HEK293 (cell line): ENCODE measurements at regions not wholly inside any gene's neighbourhood (a gene's known extent, or its start where the extent isn't known, plus 50 kb on each side); places are given as distances from the start of the nearest gene placed in this dataset.

Experiments used
- CTCF ChIA-PET: fragments of 350-600 bp; formaldehyde crosslinking; extraction: SDS; loops from one replicate; lab custom pipeline; 2021; ENCODE audit warnings: antibody characterized with exemption; lab: Yijun Ruan, JAX
- POLR2A ChIA-PET: fragments of 300-600 bp; formaldehyde crosslinking; extraction: SDS; loops from one replicate; lab custom pipeline; 2020; ENCODE audit warnings: antibody characterized with exemption, inconsistent platforms; lab: Yijun Ruan, JAX
- H3K27ac ChIP-seq: fragments of 200-500 bp; sonication (Bioruptor generic); 2 replicates; pipeline ENCODE4 v1.5.1; 2014; ENCODE audit warnings: low read depth, low read length, control low read depth, inconsistent platforms; ENCODE audit errors: extremely low read depth
- H3K36me3 ChIP-seq, 2 experiments: fragments of 200-500 bp in 1 of 2; sonication (Bioruptor generic) in 1 of 2; 1 replicate in 1 of 2; 2 replicates in 1 of 2; pipeline ENCODE4 v1.5.1; 2014 to 2017; ENCODE audit warnings: inconsistent platforms in 2 of 2, low read length in 2 of 2; ENCODE audit not compliant: control insufficient read depth in 2 of 2, insufficient read depth in 1 of 2
- H3K4me1 ChIP-seq: fragments of 200-500 bp; sonication (Bioruptor generic); 2 replicates; pipeline ENCODE4 v1.5.1; 2014; ENCODE audit warnings: mild to moderate bottlenecking, low read length, inconsistent platforms; ENCODE audit not compliant: control insufficient read depth, insufficient read depth
- H3K4me3 ChIP-seq: 2 replicates; pipeline ENCODE4 v1.5.1; 2011; ENCODE audit warnings: low read depth, mild to moderate bottlenecking, control low read depth, low read length, moderate library complexity
- H3K9me3 ChIP-seq: fragments of 200-500 bp; sonication (Bioruptor generic); 2 replicates; pipeline ENCODE4 v1.5.1; 2014; ENCODE audit warnings: low read depth, low read length, inconsistent platforms; ENCODE audit not compliant: control insufficient read depth, insufficient read depth
- BCL11B ChIP-seq: fragments of 450-650 bp; formaldehyde crosslinking; IDR thresholded peaks from 2 replicates; pipeline ENCODE4 v1.5.1; 2016; ENCODE audit warnings: low read depth, missing biosample characterization, missing genetic modification characterization
- FEZF1 ChIP-seq: fragments of 450-650 bp; formaldehyde crosslinking; IDR thresholded peaks from 2 replicates; pipeline ENCODE4 v1.5.1; 2016; ENCODE audit warnings: missing biosample characterization, missing genetic modification characterization
- GFI1B ChIP-seq: fragments of 450-650 bp; formaldehyde crosslinking; IDR thresholded peaks from 2 replicates; pipeline ENCODE4 v1.5.1; 2016; ENCODE audit warnings: missing biosample characterization, missing genetic modification characterization
- GLIS2 ChIP-seq: fragments of 450-650 bp; formaldehyde crosslinking; IDR thresholded peaks from 2 replicates; pipeline ENCODE4 v1.5.1; 2016; ENCODE audit warnings: missing biosample characterization, missing genetic modification characterization
- KLF16 ChIP-seq: fragments of 450-650 bp; formaldehyde crosslinking; IDR thresholded peaks from 2 replicates; pipeline ENCODE4 v1.5.1; 2017; ENCODE audit warnings: missing biosample characterization, missing genetic modification characterization
- KLF8 ChIP-seq: fragments of 450-650 bp; formaldehyde crosslinking; IDR thresholded peaks from 2 replicates; pipeline ENCODE4 v1.5.1; 2016; ENCODE audit warnings: missing biosample characterization, missing genetic modification characterization
- PRDM1 ChIP-seq: fragments of 450-650 bp; formaldehyde crosslinking; IDR thresholded peaks from 2 replicates; pipeline ENCODE4; 2016; ENCODE audit warnings: missing biosample characterization, missing genetic modification characterization
- SCRT2 ChIP-seq: fragments of 450-650 bp; formaldehyde crosslinking; IDR thresholded peaks from 2 replicates; pipeline ENCODE4 v1.5.1; 2016; ENCODE audit warnings: missing biosample characterization, missing genetic modification characterization
- TRIM28 ChIP-seq: IDR thresholded peaks from 2 replicates; pipeline ENCODE4 v1.6.1; 2011; ENCODE audit warnings: low read length, control low read depth, borderline replicate concordance
- ZBTB20 ChIP-seq: fragments of 450-650 bp; formaldehyde crosslinking; IDR thresholded peaks from 2 replicates; pipeline ENCODE4 v1.5.1; 2016; ENCODE audit warnings: missing biosample characterization, missing genetic modification characterization
- ZNF157 ChIP-seq: fragments of 450-650 bp; formaldehyde crosslinking; IDR thresholded peaks from 2 replicates; pipeline ENCODE4 v1.5.1; 2016; ENCODE audit warnings: missing biosample characterization, missing genetic modification characterization
- ZNF266 ChIP-seq: fragments of 450-650 bp; formaldehyde crosslinking; IDR thresholded peaks from 2 replicates; pipeline ENCODE4 v1.5.1; 2016; ENCODE audit warnings: missing biosample characterization, missing genetic modification characterization, low read depth
- ZNF302 ChIP-seq: fragments of 450-650 bp; formaldehyde crosslinking; IDR thresholded peaks from 2 replicates; pipeline ENCODE4 v1.5.1; 2016; ENCODE audit warnings: missing biosample characterization, missing genetic modification characterization, low read depth
- ZNF311 ChIP-seq: fragments of 450-650 bp; formaldehyde crosslinking; IDR thresholded peaks from 2 replicates; pipeline ENCODE4 v1.5.1; 2017; ENCODE audit warnings: missing biosample characterization, missing genetic modification characterization, borderline replicate concordance
- ZNF391 ChIP-seq: fragments of 450-650 bp; formaldehyde crosslinking; IDR thresholded peaks from 2 replicates; pipeline ENCODE4 v1.5.1; 2016; ENCODE audit warnings: low read depth, missing biosample characterization, missing genetic modification characterization, borderline replicate concordance
- ZNF394 ChIP-seq: fragments of 450-650 bp; formaldehyde crosslinking; IDR thresholded peaks from 2 replicates; pipeline ENCODE4 v1.5.1; 2016; ENCODE audit warnings: missing biosample characterization, missing genetic modification characterization, mild to moderate bottlenecking, moderate library complexity, borderline replicate concordance
- ZNF571 ChIP-seq: fragments of 450-650 bp; formaldehyde crosslinking; IDR thresholded peaks from 2 replicates; pipeline ENCODE4 v1.5.0; 2017; ENCODE audit warnings: missing biosample characterization, missing genetic modification characterization
- ZNF621 ChIP-seq: fragments of 450-650 bp; formaldehyde crosslinking; IDR thresholded peaks from 2 replicates; pipeline ENCODE4 v1.5.1; 2017; ENCODE audit warnings: missing biosample characterization, missing genetic modification characterization
- ZNF624 ChIP-seq: fragments of 450-650 bp; formaldehyde crosslinking; IDR thresholded peaks from 2 replicates; pipeline ENCODE4 v1.5.1; 2017; ENCODE audit warnings: missing biosample characterization, missing genetic modification characterization
- ZNF792 ChIP-seq: fragments of 450-650 bp; formaldehyde crosslinking; IDR thresholded peaks from 2 replicates; pipeline ENCODE4 v1.5.1; 2016; ENCODE audit warnings: missing biosample characterization, missing genetic modification characterization
- ZSCAN5A ChIP-seq: fragments of 450-650 bp; formaldehyde crosslinking; IDR thresholded peaks from 2 replicates; pipeline ENCODE4 v1.5.1; 2016; ENCODE audit warnings: missing biosample characterization, missing genetic modification characterization
- ZXDB ChIP-seq: fragments of 450-650 bp; formaldehyde crosslinking; IDR thresholded peaks from 2 replicates; pipeline ENCODE4 v1.5.1; 2016; ENCODE audit warnings: missing biosample characterization, missing genetic modification characterization
- TF ChIP-seq, protein P1 (sequence below): fragments of 450-650 bp; formaldehyde crosslinking; IDR thresholded peaks from 2 replicates; pipeline ENCODE4 v1.5.1; 2016; ENCODE audit warnings: missing biosample characterization, missing genetic modification characterization
- TF ChIP-seq, protein P2 (sequence below): fragments of 450-650 bp; formaldehyde crosslinking; optimal IDR thresholded peaks from 2 replicates; pipeline ENCODE3; 2016; ENCODE audit warnings: missing biosample characterization, mild to moderate bottlenecking, missing genetic modification characterization
- TF ChIP-seq, protein P3 (sequence below): fragments of 450-650 bp; formaldehyde crosslinking; IDR thresholded peaks from 2 replicates; pipeline ENCODE4 v1.5.1; 2016; ENCODE audit warnings: missing biosample characterization, missing genetic modification characterization

DNA sequence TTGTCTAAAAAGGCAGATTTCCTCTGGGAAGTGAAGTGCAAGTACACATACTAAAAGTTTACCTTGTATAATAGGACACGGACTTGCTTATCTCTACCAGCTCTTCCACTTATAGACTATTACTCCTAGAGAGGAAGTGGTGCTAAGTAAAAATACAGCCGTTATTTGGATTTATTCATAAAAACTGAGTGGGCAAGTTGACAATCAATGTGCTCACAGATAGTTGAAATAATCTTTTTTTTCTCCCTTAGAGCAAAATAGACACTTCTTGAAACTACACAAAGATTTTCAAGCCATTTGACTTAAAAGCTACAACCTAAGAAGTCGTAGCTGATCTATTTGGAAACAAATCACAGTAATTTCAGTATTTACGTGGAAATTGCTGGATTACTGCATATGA lies 2584.7 kb upstream of the PCDH20 start:
- CTCF ChIA-PET: no interaction called here

DNA sequence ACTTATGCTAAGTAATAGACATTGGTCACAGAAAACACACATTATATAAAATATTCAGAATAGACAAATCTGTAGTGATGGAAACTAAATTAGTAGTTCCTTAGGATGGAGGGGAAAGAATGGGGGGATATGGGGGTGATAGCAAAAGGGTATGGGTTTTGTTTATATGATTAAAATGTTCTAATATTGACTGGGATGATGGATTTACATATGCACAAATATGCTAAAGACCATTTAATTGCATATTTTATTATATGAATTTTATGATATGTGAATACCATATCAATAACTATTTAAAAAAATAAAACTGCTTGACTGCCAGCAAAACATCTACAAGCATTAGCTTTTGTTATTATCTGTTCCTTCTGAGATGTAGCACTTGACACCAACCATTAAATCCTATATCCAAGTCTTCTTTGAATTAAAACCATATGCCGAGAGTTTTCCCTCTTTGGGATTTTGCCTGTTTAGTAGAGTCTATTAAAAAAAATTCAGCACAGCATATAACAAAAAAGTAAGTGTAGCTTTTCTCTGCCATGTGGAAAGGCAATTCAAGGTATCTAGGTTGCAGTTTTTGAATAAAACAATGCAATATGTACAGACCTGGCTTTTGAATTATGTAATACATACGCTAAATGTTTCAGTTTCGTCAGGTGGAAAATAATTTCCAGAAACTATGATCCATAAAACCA lies 2584.1 kb upstream of the PCDH20 start:
- Histone ChIP-seq H3K27ac (no peak overlapping the region), H3K36me3 (no peaks in the 10 kb centered on the region), H3K4me1 (no peaks in the 10 kb centered on the region), H3K4me3 (no peak overlapping the region), H3K9me3 (no peaks in the 10 kb centered on the region)
- CTCF ChIA-PET: no interaction called here
- no peak for TF ChIP-seq ZNF311 (tag by site-specific recombination)
- TF ChIP-seq GLIS2: no peak
- no peak for TF ChIP-seq ZNF391 (tag by site-specific recombination)
- no peak for TF ChIP-seq SCRT2 (tag by site-specific recombination)
- no peak for TF ChIP-seq ZNF266
- no peak for TF ChIP-seq GFI1B (tag by site-specific recombination)
- TF ChIP-seq TRIM28: no peak
- TF ChIP-seq ZXDB (tag by site-specific recombination): no peak
- TF ChIP-seq, protein P1, sequence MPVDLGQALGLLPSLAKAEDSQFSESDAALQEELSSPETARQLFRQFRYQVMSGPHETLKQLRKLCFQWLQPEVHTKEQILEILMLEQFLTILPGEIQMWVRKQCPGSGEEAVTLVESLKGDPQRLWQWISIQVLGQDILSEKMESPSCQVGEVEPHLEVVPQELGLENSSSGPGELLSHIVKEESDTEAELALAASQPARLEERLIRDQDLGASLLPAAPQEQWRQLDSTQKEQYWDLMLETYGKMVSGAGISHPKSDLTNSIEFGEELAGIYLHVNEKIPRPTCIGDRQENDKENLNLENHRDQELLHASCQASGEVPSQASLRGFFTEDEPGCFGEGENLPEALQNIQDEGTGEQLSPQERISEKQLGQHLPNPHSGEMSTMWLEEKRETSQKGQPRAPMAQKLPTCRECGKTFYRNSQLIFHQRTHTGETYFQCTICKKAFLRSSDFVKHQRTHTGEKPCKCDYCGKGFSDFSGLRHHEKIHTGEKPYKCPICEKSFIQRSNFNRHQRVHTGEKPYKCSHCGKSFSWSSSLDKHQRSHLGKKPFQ: no peak
- no peak for TF ChIP-seq FEZF1 (tag by site-specific recombination)
- TF ChIP-seq, protein P2, sequence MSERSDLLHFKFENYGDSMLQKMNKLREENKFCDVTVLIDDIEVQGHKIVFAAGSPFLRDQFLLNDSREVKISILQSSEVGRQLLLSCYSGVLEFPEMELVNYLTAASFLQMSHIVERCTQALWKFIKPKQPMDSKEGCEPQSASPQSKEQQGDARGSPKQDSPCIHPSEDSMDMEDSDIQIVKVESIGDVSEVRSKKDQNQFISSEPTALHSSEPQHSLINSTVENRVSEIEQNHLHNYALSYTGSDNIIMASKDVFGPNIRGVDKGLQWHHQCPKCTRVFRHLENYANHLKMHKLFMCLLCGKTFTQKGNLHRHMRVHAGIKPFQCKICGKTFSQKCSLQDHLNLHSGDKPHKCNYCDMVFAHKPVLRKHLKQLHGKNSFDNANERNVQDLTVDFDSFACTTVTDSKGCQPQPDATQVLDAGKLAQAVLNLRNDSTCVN (tag by site-specific recombination): no peak
- POLR2A ChIA-PET: no interaction called here

More for the DNA sequence above, 2584.7 kb upstream of the PCDH20 start:
- Histone ChIP-seq H3K9me3 (no peaks in the 10 kb centered on the region), H3K4me1 (no peaks in the 10 kb centered on the region), H3K4me3 (no peak overlapping the region), H3K36me3 (no peaks in the 10 kb centered on the region), H3K27ac (no peak overlapping the region)
- TF ChIP-seq ZNF157 (tag by site-specific recombination) (no peak), ZNF266 (no peak), ZNF394 (no peak), PRDM1 (tag by site-specific recombination) (no peak), ZBTB20 (tag by site-specific recombination) (no peak), ZNF792 (tag by site-specific recombination) (no peak), GFI1B (tag by site-specific recombination) (no peak), ZNF391 (tag by site-specific recombination) (no peak), ZNF302 (tag by site-specific recombination) (no peak), KLF16 (tag by site-specific recombination) (no peak), ZNF621 (tag by site-specific recombination) (no peak), ZNF624 (no peak), KLF8 (tag by site-specific recombination) (no peak), ZNF571 (tag by site-specific recombination) (no peak), ZSCAN5A (tag by site-specific recombination) (no peak), BCL11B (tag by site-specific recombination) (no peak)
- TF ChIP-seq, protein P3, sequence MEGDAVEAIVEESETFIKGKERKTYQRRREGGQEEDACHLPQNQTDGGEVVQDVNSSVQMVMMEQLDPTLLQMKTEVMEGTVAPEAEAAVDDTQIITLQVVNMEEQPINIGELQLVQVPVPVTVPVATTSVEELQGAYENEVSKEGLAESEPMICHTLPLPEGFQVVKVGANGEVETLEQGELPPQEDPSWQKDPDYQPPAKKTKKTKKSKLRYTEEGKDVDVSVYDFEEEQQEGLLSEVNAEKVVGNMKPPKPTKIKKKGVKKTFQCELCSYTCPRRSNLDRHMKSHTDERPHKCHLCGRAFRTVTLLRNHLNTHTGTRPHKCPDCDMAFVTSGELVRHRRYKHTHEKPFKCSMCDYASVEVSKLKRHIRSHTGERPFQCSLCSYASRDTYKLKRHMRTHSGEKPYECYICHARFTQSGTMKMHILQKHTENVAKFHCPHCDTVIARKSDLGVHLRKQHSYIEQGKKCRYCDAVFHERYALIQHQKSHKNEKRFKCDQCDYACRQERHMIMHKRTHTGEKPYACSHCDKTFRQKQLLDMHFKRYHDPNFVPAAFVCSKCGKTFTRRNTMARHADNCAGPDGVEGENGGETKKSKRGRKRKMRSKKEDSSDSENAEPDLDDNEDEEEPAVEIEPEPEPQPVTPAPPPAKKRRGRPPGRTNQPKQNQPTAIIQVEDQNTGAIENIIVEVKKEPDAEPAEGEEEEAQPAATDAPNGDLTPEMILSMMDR: no peak
- POLR2A ChIA-PET: no interaction called here
